OCI-LY7 (cell line): ENCODE measurements at regions not wholly inside any gene's neighbourhood (a gene's known extent, or its start where the extent isn't known, plus 50 kb on each side); places are given as distances from the start of the nearest gene placed in this dataset.

Source experiments
- BruUV-seq: library from RNA; stranded (reverse); fragments of 400-500 nt; replicated peaks from 2 replicates; lab custom pipeline; 2021; lab: Mats Ljungman, UMichigan
- CTCF ChIA-PET: fragments of 300-600 bp; sonication (Branson Sonifier 250); formaldehyde crosslinking; loops from one replicate; lab custom pipeline; 2022; ENCODE audit warnings: antibody characterized with exemption; ENCODE audit not compliant: unreplicated experiment; lab: Charles Lee
- POLR2A ChIA-PET: fragments of 300-600 bp; sonication (Branson Sonifier 250); formaldehyde crosslinking; loops from one replicate; lab custom pipeline; 2022; ENCODE audit warnings: antibody characterized with exemption; lab: Charles Lee
- DNase-seq: peaks from one replicate; pipeline ENCODE4 v3.0.0-alpha.2; 2015; ENCODE audit warnings: low spot score
- H2AFZ ChIP-seq: fragments of 200-600 bp; sonication (generic), shearing (Covaris generic); 2 replicates; pipeline ENCODE4 v1.6.1; 2014; ENCODE audit warnings: mild to moderate bottlenecking, antibody characterized with exemption, low read length, moderate library complexity
- H3K27ac ChIP-seq: fragments of 200-600 bp; sonication (generic); 2 replicates; pipeline ENCODE4 v1.5.1; 2014; ENCODE audit warnings: mixed run types, low read depth, mild to moderate bottlenecking, moderate library complexity, low read length, inconsistent platforms; ENCODE audit not compliant: poor library complexity, severe bottlenecking
- H3K36me3 ChIP-seq: fragments of 200-600 bp; sonication (generic); 2 replicates; pipeline ENCODE4 v1.6.1; 2014; ENCODE audit warnings: mild to moderate bottlenecking, antibody characterized with exemption, low read length, moderate library complexity, mixed read lengths; ENCODE audit not compliant: insufficient read depth
- H3K4me1 ChIP-seq: fragments of 200-600 bp; sonication (generic); 2 replicates; pipeline ENCODE4 v1.5.1; 2014; ENCODE audit warnings: mild to moderate bottlenecking, low read length; ENCODE audit not compliant: insufficient read depth, poor library complexity, severe bottlenecking
- H3K4me2 ChIP-seq: fragments of 200-600 bp; sonication (generic); 2 replicates; pipeline ENCODE4 v1.6.1; 2014; ENCODE audit warnings: mild to moderate bottlenecking, low read length
- H3K4me3 ChIP-seq: fragments of 200-600 bp; sonication (generic); 2 replicates; pipeline ENCODE4 v1.5.1; 2014; ENCODE audit warnings: mild to moderate bottlenecking, low read depth, low read length; ENCODE audit not compliant: poor library complexity, severe bottlenecking
- H3K79me2 ChIP-seq: fragments of 200-600 bp; sonication (generic); 2 replicates; pipeline ENCODE4 v1.6.1; 2016; ENCODE audit warnings: low read depth, mild to moderate bottlenecking, low read length, moderate library complexity, mixed read lengths; ENCODE audit not compliant: insufficient read depth
- H3K9me2 ChIP-seq: fragments of 200-600 bp; sonication (generic); 2 replicates; pipeline ENCODE4 v1.6.1; 2016; ENCODE audit warnings: mild to moderate bottlenecking, low read length, mixed read lengths; ENCODE audit not compliant: insufficient read depth
- H3K9me3 ChIP-seq: fragments of 200-600 bp; sonication (generic); 2 replicates; pipeline ENCODE4 v1.6.1; 2014; ENCODE audit warnings: mild to moderate bottlenecking, mixed run types, low read length, mixed read lengths
- H4K20me1 ChIP-seq: fragments of 200-600 bp; sonication (generic); 2 replicates; pipeline ENCODE4 v1.6.1; 2014; ENCODE audit warnings: mild to moderate bottlenecking, antibody characterized with exemption, low read length, moderate library complexity, mixed read lengths; ENCODE audit not compliant: insufficient read depth
- CTCF ChIP-seq: fragments of 200-600 bp; sonication (generic); conservative IDR thresholded peaks from 2 replicates; pipeline ENCODE4 v1.5.1; 2014; ENCODE audit warnings: mild to moderate bottlenecking, antibody characterized with exemption, low read length, moderate library complexity, mixed read lengths
- EZH2phosphoT487 ChIP-seq: fragments of 200-600 bp; sonication (generic); IDR thresholded peaks from 2 replicates; pipeline ENCODE4 v1.6.1; 2018; ENCODE audit warnings: low read depth, borderline replicate concordance, mild to moderate bottlenecking, mixed run types, antibody characterized with exemption, low read length, moderate library complexity, mixed read lengths
- intact Hi-C: fragments of 100-400 bp; cut with micrococcal nuclease; formaldehyde crosslinking; loops from one replicate; pipeline ENCODE4 v1.10.0; 2022; ENCODE audit not compliant: unreplicated experiment

GRCh38 chr5:67255881-67256280 is 59.3 kb upstream of the CD180 start:
- BruUV-seq = no TSS peak
- DNase-seq = no peak
- H3K9me3 ChIP-seq = no peaks in the 10 kb centered on the region
- H3K4me2 ChIP-seq = no peak overlapping the region
- H4K20me1 ChIP-seq = no peaks in the 10 kb centered on the region
- H3K79me2 ChIP-seq = no peaks in the 10 kb centered on the region
- no peak overlapping the region for H3K27ac ChIP-seq
- ChIA-PET CTCF (no interaction called here), POLR2A (no interaction called here)
- no peaks in the 10 kb centered on the region for H3K9me2 ChIP-seq
- intact Hi-C loops = no loop called here
- no peak overlapping the region for H3K4me3 ChIP-seq
- H3K4me1 ChIP-seq = no peaks in the 10 kb centered on the region
- no peaks in the 10 kb centered on the region for H3K36me3 ChIP-seq
- no peak for TF ChIP-seq EZH2phosphoT487
- no peak for TF ChIP-seq CTCF
- H2AFZ ChIP-seq = no peak overlapping the region

- intact Hi-C loops = no loop called here
- Histone ChIP-seq H3K4me2 (no peak overlapping the region), H3K9me2 (no peaks in the 10 kb centered on the region), H2AFZ (no peak overlapping the region), H3K4me3 (no peak overlapping the region), H3K27ac (no peak overlapping the region), H3K36me3 (no peaks in the 10 kb centered on the region), H3K4me1 (no peaks in the 10 kb centered on the region), H3K9me3 (no peaks in the 10 kb centered on the region), H3K79me2 (no peaks in the 10 kb centered on the region), H4K20me1 (no peaks in the 10 kb centered on the region)
- ChIA-PET POLR2A (no interaction called here), CTCF (no interaction called here)
- TF ChIP-seq EZH2phosphoT487 = no peak
- no peak for TF ChIP-seq CTCF
- DNase-seq = no peak
- no TSS peak for BruUV-seq
Measured at GRCh38 chr5:67253911-67254310, 57.3 kb upstream of the CD180 start.

- H3K9me2 ChIP-seq = no peaks in the 10 kb centered on the region
- H3K4me1 ChIP-seq = no peaks in the 10 kb centered on the region
- H2AFZ ChIP-seq = no peak overlapping the region
- no peaks in the 10 kb centered on the region for H3K36me3 ChIP-seq
- no peak for DNase-seq
- H3K27ac ChIP-seq = no peak overlapping the region
- intact Hi-C loops = loop anchor here (5.0 kb wide), 2 partner anchors 1003 to 1023 kb away; no protein-coding TSS in a partner anchor
- H3K4me3 ChIP-seq = no peak overlapping the region
- no peaks in the 10 kb centered on the region for H3K79me2 ChIP-seq
- H3K9me3 ChIP-seq = no peaks in the 10 kb centered on the region
- TF ChIP-seq CTCF (no peak), EZH2phosphoT487 (no peak)
- no peak overlapping the region for H3K4me2 ChIP-seq
- H4K20me1 ChIP-seq = no peaks in the 10 kb centered on the region; the same call in 1 of the 2 replicates
- POLR2A ChIA-PET = no interaction called here
- CTCF ChIA-PET = no interaction called here
- BruUV-seq = no TSS peak
Measured at GRCh38 chr5:67249590-67249895, 52.9 kb upstream of the CD180 start.
